Cardiac muscle cell (in vitro differentiated cells and primary cell): ENCODE measurements at regions not wholly inside any gene's neighbourhood (a gene's known extent, or its start where the extent isn't known, plus 50 kb on each side); places are given as distances from the start of the nearest gene placed in this dataset.

ENCODE experiments used
- DNase-seq, 2 donors: peaks; one replicate each; pipeline versions ENCODE4 v3.0.0 to v3.0.0-alpha.2; 2010 to 2017; ENCODE audit warnings: low read depth in 1 of 2, low spot score in 1 of 2
- H3K27ac ChIP-seq: fragments of 200-600 bp; sonication (generic); 2 replicates; pipeline ENCODE4 v1.5.1; 2016
- H3K27me3 ChIP-seq: fragments of 200-600 bp; sonication (generic); 2 replicates; pipeline ENCODE4 v1.6.0; 2016; ENCODE audit warnings: control low read depth
- H3K36me3 ChIP-seq: fragments of 200-600 bp; sonication (generic); 2 replicates; pipeline ENCODE4 v1.5.1; 2016; ENCODE audit warnings: control low read depth
- H3K4me1 ChIP-seq: fragments of 200-600 bp; sonication (generic); 2 replicates; pipeline ENCODE4 v1.8.1; 2017; ENCODE audit warnings: low read depth, mild to moderate bottlenecking, mixed run types
- H3K4me3 ChIP-seq: fragments of 200-600 bp; sonication (generic); 2 replicates; pipeline ENCODE4 v1.5.1; 2016; ENCODE audit warnings: mild to moderate bottlenecking
- H3K9me3 ChIP-seq: fragments of 200-600 bp; sonication (generic); 2 replicates; pipeline ENCODE4 v1.5.1; 2017; ENCODE audit warnings: low read depth, mild to moderate bottlenecking, control low read depth
- CTCF ChIP-seq: IDR thresholded peaks from 2 replicates; pipeline ENCODE4 v1.5.1; 2012; ENCODE audit warnings: low read depth, mild to moderate bottlenecking, low read length

DNA sequence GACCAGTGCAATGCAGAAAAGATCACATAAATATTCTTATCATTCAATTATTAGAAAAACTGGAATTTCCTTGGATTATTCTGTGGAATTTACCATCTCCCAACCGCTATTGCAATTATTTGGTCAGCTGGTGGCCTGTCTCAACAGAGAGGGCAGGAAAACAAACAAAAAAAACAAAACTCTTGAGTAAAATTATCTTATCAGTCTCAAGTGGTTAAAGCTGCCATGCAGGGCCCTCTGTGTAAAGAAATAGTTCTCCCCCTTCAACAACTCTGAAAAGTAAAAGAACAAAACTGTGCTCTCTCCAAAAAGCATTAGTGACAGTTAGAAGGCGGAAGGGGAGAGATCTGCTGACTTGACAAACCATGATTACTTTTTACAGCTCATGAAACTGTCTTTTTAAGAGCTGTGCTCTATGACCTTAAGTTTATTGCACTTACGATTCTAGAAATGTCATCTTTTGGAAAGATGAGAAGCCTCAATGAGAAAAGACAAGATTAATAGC, 152.3 kb downstream of the DLEU7 start:
- no peak for TF ChIP-seq CTCF
- Histone ChIP-seq H3K4me1 (peaks cover 43% of the 10 kb centered on the region), H3K4me3 (no peak overlapping the region), H3K27me3 (no peaks in the 10 kb centered on the region), H3K36me3 (no peaks in the 10 kb centered on the region), H3K9me3 (no peaks in the 10 kb centered on the region), H3K27ac (peak overlapping the region; percentile 61)
- DNase-seq, result peak; percentile 61 to 65

GRCh38 chr13:50691681-50692263, 151.7 kb downstream of the DLEU7 start:
- H3K36me3 ChIP-seq, result no peaks in the 10 kb centered on the region
- no peak for TF ChIP-seq CTCF
- DNase-seq, result peak in 1 of 2 donors; percentile 23

GRCh38 chr13:50692396-50692915, 151.0 kb downstream of the DLEU7 start:
- no peak for TF ChIP-seq CTCF

More at GRCh38 chr13:50691681-50692263, 151.7 kb downstream of the DLEU7 start:
- Histone ChIP-seq H3K9me3 (no peaks in the 10 kb centered on the region), H3K4me3 (no peak overlapping the region), H3K27me3 (no peaks in the 10 kb centered on the region), H3K4me1 (peaks cover 42% of the 10 kb centered on the region), H3K27ac (peak overlapping the region; percentile 61)

GRCh38 chr13:50693727-50694126, 149.8 kb downstream of the DLEU7 start:
- DNase-seq, result peak; percentile 73 to 86
- Histone ChIP-seq H3K4me3 (no peak overlapping the region), H3K27me3 (no peaks in the 10 kb centered on the region), H3K9me3 (no peaks in the 10 kb centered on the region), H3K36me3 (no peaks in the 10 kb centered on the region), H3K27ac (peak overlapping the region; percentile 81), H3K4me1 (peaks cover 55% of the 10 kb centered on the region)
- no peak for TF ChIP-seq CTCF

More at GRCh38 chr13:50692396-50692915, 151.0 kb downstream of the DLEU7 start:
- Histone ChIP-seq H3K36me3 (no peaks in the 10 kb centered on the region), H3K4me1 (peaks cover 44% of the 10 kb centered on the region), H3K9me3 (no peaks in the 10 kb centered on the region), H3K4me3 (no peak overlapping the region), H3K27me3 (no peaks in the 10 kb centered on the region), H3K27ac (peak overlapping the region; percentile 61)
- no peak for DNase-seq

- no peak for TF ChIP-seq CTCF
- Histone ChIP-seq H3K9me3 (no peaks in the 10 kb centered on the region), H3K27ac (no peak overlapping the region)
Observed at GRCh38 chr13:50697746-50698539, 145.5 kb downstream of the DLEU7 start.

More at GRCh38 chr13:50697746-50698539, 145.5 kb downstream of the DLEU7 start:
- DNase-seq, result no peak
- peaks cover 63% of the 10 kb centered on the region for H3K4me1 ChIP-seq
- H3K36me3 ChIP-seq, result no peaks in the 10 kb centered on the region
- no peaks in the 10 kb centered on the region for H3K27me3 ChIP-seq
- H3K4me3 ChIP-seq, result no peak overlapping the region
